ENCODE measurements at regions not wholly inside any gene's neighbourhood (a gene's known extent, or its start where the extent isn't known, plus 50 kb on each side); places are given as distances from the start of the nearest gene placed in this dataset.

DNA sequence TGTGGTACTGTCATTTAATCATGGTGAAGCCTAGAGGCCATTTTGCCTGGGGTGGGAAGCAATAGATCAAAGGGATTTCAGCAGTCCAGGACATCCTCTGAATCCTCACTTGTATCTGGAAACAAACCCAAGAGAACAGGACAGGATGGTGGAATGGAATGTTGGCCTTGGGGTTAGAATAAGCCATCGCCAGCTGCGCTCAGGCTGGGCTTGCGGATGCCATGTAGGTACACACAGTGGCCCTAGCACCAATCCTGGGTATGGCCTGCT lies 76.5 kb upstream of the ALDH1A3 start:
- POLR2A ChIA-PET: no interaction called here
- no peaks in the 10 kb centered on the region for H3K27me3 ChIP-seq (ENCODE audit: insufficient read depth)
- WGBS (ENCODE audit: low lambda C conversion rate): 80% methylated on average over 2 of the region's 3 CpGs
- H3K9ac ChIP-seq: no peak overlapping the region
- no peaks in the 10 kb centered on the region for H4K20me1 ChIP-seq (ENCODE audit: insufficient read depth)
- peaks cover 0 to 10% of the 10 kb centered on the region in 2 experiments; a peak in 1 of 4 replicates for H3K4me1 ChIP-seq (ENCODE audit: control insufficient read depth in 1 of 2, insufficient read depth in 2 of 2, low read depth in 1 of 2, low read length in 1 of 2)
- H3K79me2 ChIP-seq (ENCODE audit: insufficient read depth): no peaks in the 10 kb centered on the region
- TF ChIP-seq MXI1 (IDR thresholded peaks at IDR 0.05; ENCODE audit: low read depth, low read length): no peak
- TF ChIP-seq RXRA (IDR thresholded peaks at IDR 0.05; ENCODE audit: borderline replicate concordance, low read depth): no peak
- no peak for TF ChIP-seq JUND (IDR thresholded peaks at IDR 0.05)
- no peak overlapping the region for H3K4me3 ChIP-seq (ENCODE audit: low read depth in 2 of 2, low read length in 1 of 2)
- H3K27ac ChIP-seq (ENCODE audit: low read depth in 2 of 2, low read length in 1 of 2): peak overlapping the region in 1 of 2 experiments; percentile 3; a peak in 1 of 4 replicates
- H3K9me2 ChIP-seq: no peaks in the 10 kb centered on the region
- no peaks in the 10 kb centered on the region for H3K36me3 ChIP-seq (replicated peaks in 1 of 2; ENCODE audit: control insufficient read depth in 1 of 2, insufficient read depth in 2 of 2, low read length in 1 of 2)
- no peak overlapping the region for H2AFZ ChIP-seq (ENCODE audit: low read depth)
- DNase-seq: no peak
- H3K9me3 ChIP-seq: peaks cover 8% of the 10 kb centered on the region; the same call in 1 of the 2 replicates
- CTCF ChIA-PET: interaction anchor here (1.3 to 1.7 kb wide), 2 partner anchors 16 to 21 kb away, joined by 5 to 6 read pairs; no protein-coding TSS in a partner anchor
- H3F3A ChIP-seq (replicated peaks; ENCODE audit: insufficient read depth): peaks cover 3% of the 10 kb centered on the region
- H3K4me2 ChIP-seq: no peak overlapping the region

DNA sequence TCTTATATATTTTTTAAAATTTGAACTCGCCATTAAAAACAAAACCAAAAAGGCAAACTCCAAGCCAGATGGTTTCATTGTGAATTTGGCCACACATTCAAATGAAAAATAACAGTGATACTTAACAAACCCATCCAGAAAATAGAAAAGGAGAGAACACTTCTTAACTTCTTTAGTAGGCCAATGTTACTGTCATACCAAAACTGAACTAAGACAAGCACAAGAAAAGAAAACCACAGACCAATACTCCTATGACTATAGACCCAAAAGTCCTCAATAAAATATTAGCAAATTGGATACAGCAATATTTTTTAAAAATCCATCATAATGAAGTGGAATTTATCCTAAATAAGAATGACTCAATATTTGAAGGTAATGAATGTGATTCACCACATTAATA lies 73.5 kb upstream of the ALDH1A3 start:
- H3K9me2 ChIP-seq: no peaks in the 10 kb centered on the region
- DNase-seq: no peak
- POLR2A ChIA-PET: no interaction called here
- H4K20me1 ChIP-seq (ENCODE audit: insufficient read depth): no peaks in the 10 kb centered on the region
- peaks cover 5 to 10% of the 10 kb centered on the region in 2 experiments; a peak in 2 of 4 replicates for H3K4me1 ChIP-seq (ENCODE audit: control insufficient read depth in 1 of 2, insufficient read depth in 2 of 2, low read depth in 1 of 2, low read length in 1 of 2)
- H2AFZ ChIP-seq (ENCODE audit: low read depth): no peak overlapping the region
- H3K4me2 ChIP-seq: no peak overlapping the region
- H3K27me3 ChIP-seq (ENCODE audit: insufficient read depth): no peaks in the 10 kb centered on the region
- peaks cover 8% of the 10 kb centered on the region; the same call in 1 of the 2 replicates for H3K9me3 ChIP-seq
- CTCF ChIA-PET: no interaction called here
- no peak for TF ChIP-seq RXRA (IDR thresholded peaks at IDR 0.05; ENCODE audit: borderline replicate concordance, low read depth)
- TF ChIP-seq EZH2phosphoT487 (IDR thresholded peaks at IDR 0.05; ENCODE audit: borderline replicate concordance, low read depth): no peak
- TF ChIP-seq EP300 (IDR thresholded peaks at IDR 0.05; ENCODE audit: borderline replicate concordance in 1 of 2, low read depth in 1 of 2, low read length in 1 of 2): no peak
- TF ChIP-seq GATA2 (CRISPR knock-in tag; IDR thresholded peaks at IDR 0.05): no peak
- no peak for TF ChIP-seq POLR2AphosphoS5 (IDR thresholded peaks at IDR 0.05; ENCODE audit: low read depth, low read length)
- no peak for TF ChIP-seq GABPA (IDR thresholded peaks at IDR 0.05; ENCODE audit: low read depth)
- TF ChIP-seq FOXM1 (IDR thresholded peaks at IDR 0.05; ENCODE audit: low read depth): no peak
- no peak for TF ChIP-seq CHD2 (IDR thresholded peaks at IDR 0.05; ENCODE audit: low read length, partially characterized antibody)
- TF ChIP-seq SMC3 (IDR thresholded peaks at IDR 0.05; ENCODE audit: low read depth, low read length): no peak
- TF ChIP-seq, protein P1, sequence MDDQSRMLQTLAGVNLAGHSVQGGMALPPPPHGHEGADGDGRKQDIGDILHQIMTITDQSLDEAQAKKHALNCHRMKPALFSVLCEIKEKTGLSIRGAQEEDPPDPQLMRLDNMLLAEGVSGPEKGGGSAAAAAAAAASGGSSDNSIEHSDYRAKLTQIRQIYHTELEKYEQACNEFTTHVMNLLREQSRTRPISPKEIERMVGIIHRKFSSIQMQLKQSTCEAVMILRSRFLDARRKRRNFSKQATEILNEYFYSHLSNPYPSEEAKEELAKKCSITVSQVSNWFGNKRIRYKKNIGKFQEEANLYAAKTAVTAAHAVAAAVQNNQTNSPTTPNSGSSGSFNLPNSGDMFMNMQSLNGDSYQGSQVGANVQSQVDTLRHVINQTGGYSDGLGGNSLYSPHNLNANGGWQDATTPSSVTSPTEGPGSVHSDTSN (IDR thresholded peaks at IDR 0.05): no peak
- TF ChIP-seq, protein P2, sequence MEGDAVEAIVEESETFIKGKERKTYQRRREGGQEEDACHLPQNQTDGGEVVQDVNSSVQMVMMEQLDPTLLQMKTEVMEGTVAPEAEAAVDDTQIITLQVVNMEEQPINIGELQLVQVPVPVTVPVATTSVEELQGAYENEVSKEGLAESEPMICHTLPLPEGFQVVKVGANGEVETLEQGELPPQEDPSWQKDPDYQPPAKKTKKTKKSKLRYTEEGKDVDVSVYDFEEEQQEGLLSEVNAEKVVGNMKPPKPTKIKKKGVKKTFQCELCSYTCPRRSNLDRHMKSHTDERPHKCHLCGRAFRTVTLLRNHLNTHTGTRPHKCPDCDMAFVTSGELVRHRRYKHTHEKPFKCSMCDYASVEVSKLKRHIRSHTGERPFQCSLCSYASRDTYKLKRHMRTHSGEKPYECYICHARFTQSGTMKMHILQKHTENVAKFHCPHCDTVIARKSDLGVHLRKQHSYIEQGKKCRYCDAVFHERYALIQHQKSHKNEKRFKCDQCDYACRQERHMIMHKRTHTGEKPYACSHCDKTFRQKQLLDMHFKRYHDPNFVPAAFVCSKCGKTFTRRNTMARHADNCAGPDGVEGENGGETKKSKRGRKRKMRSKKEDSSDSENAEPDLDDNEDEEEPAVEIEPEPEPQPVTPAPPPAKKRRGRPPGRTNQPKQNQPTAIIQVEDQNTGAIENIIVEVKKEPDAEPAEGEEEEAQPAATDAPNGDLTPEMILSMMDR (IDR thresholded peaks at IDR 0.05): no peak
- peaks cover 7% of the 10 kb centered on the region for H3F3A ChIP-seq (replicated peaks; ENCODE audit: insufficient read depth)
- H3K27ac ChIP-seq (ENCODE audit: low read depth in 2 of 2, low read length in 1 of 2): no peak overlapping the region
- no peaks in the 10 kb centered on the region for H3K79me2 ChIP-seq (ENCODE audit: insufficient read depth)
- H3K4me3 ChIP-seq (ENCODE audit: low read depth in 2 of 2, low read length in 1 of 2): no peak overlapping the region
- 38% methylated on average over 1 of the region's 1 CpG for WGBS (ENCODE audit: low lambda C conversion rate)
- no peaks in the 10 kb centered on the region for H3K36me3 ChIP-seq (replicated peaks in 1 of 2; ENCODE audit: control insufficient read depth in 1 of 2, insufficient read depth in 2 of 2, low read length in 1 of 2)
- no peak overlapping the region for H3K9ac ChIP-seq
